PC-9 (cell line): ENCODE measurements at regions not wholly inside any gene's neighbourhood (a gene's known extent, or its start where the extent isn't known, plus 50 kb on each side); places are given as distances from the start of the nearest gene placed in this dataset.

Experiments used
- CTCF ChIP-seq: fragments of 200-600 bp; sonication (generic); conservative IDR thresholded peaks from 2 replicates; pipeline ENCODE4 v1.6.1; 2017; ENCODE audit warnings: mixed run types, antibody characterized with exemption, mild to moderate bottlenecking, moderate library complexity
- EZH2 ChIP-seq: fragments of 200-600 bp; sonication (generic); IDR thresholded peaks from 2 replicates; pipeline ENCODE4 v1.8.0; 2017; ENCODE audit warnings: antibody characterized with exemption, low read depth

GRCh38 chr11:33529461-33529860 lies 171.2 kb downstream of the C11orf91 start:
- no peak for TF ChIP-seq CTCF
- no peak for TF ChIP-seq EZH2
